ENCODE measurements at regions not wholly inside any gene's neighbourhood (a gene's known extent, or its start where the extent isn't known, plus 50 kb on each side); places are given as distances from the start of the nearest gene placed in this dataset.

- H2AFZ ChIP-seq = no peak overlapping the region
- no peak overlapping the region for H3K9ac ChIP-seq
- H3K27me3 ChIP-seq (replicated peaks; ENCODE audit: insufficient read depth) = no peaks in the 10 kb centered on the region
- no peaks in the 10 kb centered on the region for H3K9me3 ChIP-seq (ENCODE audit: low read depth)
- WGBS, 2 experiments (ENCODE audit: low coverage in 1 of 2, low lambda C conversion rate in 2 of 2, missing lambda C conversion rate in 2 of 2) = 36 to 45% methylated on average over 12 of the region's 12 CpGs
- no peaks in the 10 kb centered on the region for H3K79me2 ChIP-seq (ENCODE audit: insufficient read depth)
- no peak overlapping the region for H3K4me3 ChIP-seq
- no peaks in the 10 kb centered on the region for H4K20me1 ChIP-seq (ENCODE audit: insufficient read depth)
- H3K4me2 ChIP-seq (ENCODE audit: unreplicated experiment) = no peak overlapping the region
- in situ Hi-C loops (cut with MboI) = no loop called here
- H3K9me2 ChIP-seq (ENCODE audit: insufficient read depth) = no peaks in the 10 kb centered on the region
- H3K36me3 ChIP-seq (ENCODE audit: low read depth) = no peaks in the 10 kb centered on the region
- no peaks in the 10 kb centered on the region for H3K4me1 ChIP-seq (ENCODE audit: insufficient read depth)
- no peak for TF ChIP-seq EZH2phosphoT487 (IDR thresholded peaks at IDR 0.05; ENCODE audit: insufficient read depth, low read depth)
- TF ChIP-seq EZH2 (IDR thresholded peaks at IDR 0.05; ENCODE audit: insufficient read depth, poor library complexity, severe bottlenecking) = no peak
- no peaks in the 10 kb centered on the region for H3F3A ChIP-seq (ENCODE audit: insufficient read depth)
- DNase-seq = no peak
- H3K27ac ChIP-seq = no peak overlapping the region
Measured at GRCh38 chr16:61385392-61386071, 650.7 kb downstream of the CDH8 start.

GRCh38 chr16:61382435-61382834 lies 653.8 kb downstream of the CDH8 start:
- no peaks in the 10 kb centered on the region for H3K9me2 ChIP-seq (ENCODE audit: insufficient read depth)
- no peak overlapping the region for H3K9ac ChIP-seq
- no peak overlapping the region for H3K27ac ChIP-seq
- H3K4me1 ChIP-seq (ENCODE audit: insufficient read depth) = no peaks in the 10 kb centered on the region
- no peak overlapping the region for H3K4me2 ChIP-seq (ENCODE audit: unreplicated experiment)
- H3K9me3 ChIP-seq (ENCODE audit: low read depth) = no peaks in the 10 kb centered on the region
- no peak overlapping the region for H3K4me3 ChIP-seq
- in situ Hi-C loops (cut with MboI) = no loop called here
- DNase-seq = no peak
- H3K27me3 ChIP-seq (replicated peaks; ENCODE audit: insufficient read depth) = no peaks in the 10 kb centered on the region
- TF ChIP-seq EZH2phosphoT487 (IDR thresholded peaks at IDR 0.05; ENCODE audit: insufficient read depth, low read depth) = no peak
- TF ChIP-seq EZH2 (IDR thresholded peaks at IDR 0.05; ENCODE audit: insufficient read depth, poor library complexity, severe bottlenecking) = no peak
- H3K36me3 ChIP-seq (ENCODE audit: low read depth) = no peaks in the 10 kb centered on the region
- no peaks in the 10 kb centered on the region for H3K79me2 ChIP-seq (ENCODE audit: insufficient read depth)
- H4K20me1 ChIP-seq (ENCODE audit: insufficient read depth) = no peaks in the 10 kb centered on the region
- no peaks in the 10 kb centered on the region for H3F3A ChIP-seq (ENCODE audit: insufficient read depth)
- no peak overlapping the region for H2AFZ ChIP-seq

GRCh38 chr16:61379311-61379710 lies 656.9 kb downstream of the CDH8 start:
- TF ChIP-seq EZH2 (IDR thresholded peaks at IDR 0.05; ENCODE audit: insufficient read depth, poor library complexity, severe bottlenecking) = no peak
- no peak for TF ChIP-seq EZH2phosphoT487 (IDR thresholded peaks at IDR 0.05; ENCODE audit: insufficient read depth, low read depth)
- Histone ChIP-seq H3K9me3 (ENCODE audit: low read depth) (no peaks in the 10 kb centered on the region), H3K27me3 (replicated peaks; ENCODE audit: insufficient read depth) (no peaks in the 10 kb centered on the region), H3F3A (ENCODE audit: insufficient read depth) (no peaks in the 10 kb centered on the region), H2AFZ (no peak overlapping the region), H3K9ac (no peak overlapping the region), H3K36me3 (ENCODE audit: low read depth) (no peaks in the 10 kb centered on the region), H3K4me3 (no peak overlapping the region), H4K20me1 (ENCODE audit: insufficient read depth) (no peaks in the 10 kb centered on the region), H3K4me1 (ENCODE audit: insufficient read depth) (no peaks in the 10 kb centered on the region), H3K4me2 (ENCODE audit: unreplicated experiment) (no peak overlapping the region), H3K9me2 (ENCODE audit: insufficient read depth) (no peaks in the 10 kb centered on the region), H3K27ac (no peak overlapping the region), H3K79me2 (ENCODE audit: insufficient read depth) (no peaks in the 10 kb centered on the region)
- no peak for DNase-seq
- in situ Hi-C loops (cut with MboI) = no loop called here
- 26 to 39% methylated on average over 2 of the region's 2 CpGs for WGBS, 2 experiments (ENCODE audit: low coverage in 1 of 2, low lambda C conversion rate in 2 of 2, missing lambda C conversion rate in 2 of 2)

- no peaks in the 10 kb centered on the region for H3K36me3 ChIP-seq (ENCODE audit: low read depth)
- H3K4me3 ChIP-seq = no peak overlapping the region
- no peaks in the 10 kb centered on the region for H3F3A ChIP-seq (ENCODE audit: insufficient read depth)
- no peak overlapping the region for H3K4me2 ChIP-seq (ENCODE audit: unreplicated experiment)
- H3K27me3 ChIP-seq (replicated peaks; ENCODE audit: insufficient read depth) = no peaks in the 10 kb centered on the region
- H3K9ac ChIP-seq = no peak overlapping the region
- DNase-seq = no peak
- TF ChIP-seq EZH2phosphoT487 (IDR thresholded peaks at IDR 0.05; ENCODE audit: insufficient read depth, low read depth) = no peak
- TF ChIP-seq EZH2 (IDR thresholded peaks at IDR 0.05; ENCODE audit: insufficient read depth, poor library complexity, severe bottlenecking) = no peak
- H2AFZ ChIP-seq = no peak overlapping the region
- no peak overlapping the region for H3K27ac ChIP-seq
- no peaks in the 10 kb centered on the region for H4K20me1 ChIP-seq (ENCODE audit: insufficient read depth)
- H3K9me3 ChIP-seq (ENCODE audit: low read depth) = no peaks in the 10 kb centered on the region
- H3K4me1 ChIP-seq (ENCODE audit: insufficient read depth) = no peaks in the 10 kb centered on the region
- no peaks in the 10 kb centered on the region for H3K9me2 ChIP-seq (ENCODE audit: insufficient read depth)
- in situ Hi-C loops (cut with MboI) = no loop called here
- H3K79me2 ChIP-seq (ENCODE audit: insufficient read depth) = no peaks in the 10 kb centered on the region
Measured at GRCh38 chr16:61374071-61374470, 662.2 kb downstream of the CDH8 start.

GRCh38 chr16:61371881-61372280 lies 664.4 kb downstream of the CDH8 start:
- H3K27me3 ChIP-seq (replicated peaks; ENCODE audit: insufficient read depth) = no peaks in the 10 kb centered on the region
- no peaks in the 10 kb centered on the region for H3K4me1 ChIP-seq (ENCODE audit: insufficient read depth)
- H4K20me1 ChIP-seq (ENCODE audit: insufficient read depth) = no peaks in the 10 kb centered on the region
- H3K4me3 ChIP-seq = no peak overlapping the region
- no peak overlapping the region for H2AFZ ChIP-seq
- DNase-seq = no peak
- no peak overlapping the region for H3K9ac ChIP-seq
- in situ Hi-C loops (cut with MboI) = no loop called here
- H3K27ac ChIP-seq = no peak overlapping the region
- no peaks in the 10 kb centered on the region for H3K9me2 ChIP-seq (ENCODE audit: insufficient read depth)
- no peak overlapping the region for H3K4me2 ChIP-seq (ENCODE audit: unreplicated experiment)
- no peaks in the 10 kb centered on the region for H3K79me2 ChIP-seq (ENCODE audit: insufficient read depth)
- H3K9me3 ChIP-seq (ENCODE audit: low read depth) = no peaks in the 10 kb centered on the region
- no peaks in the 10 kb centered on the region for H3F3A ChIP-seq (ENCODE audit: insufficient read depth)
- TF ChIP-seq EZH2phosphoT487 (IDR thresholded peaks at IDR 0.05; ENCODE audit: insufficient read depth, low read depth) (no peak), EZH2 (IDR thresholded peaks at IDR 0.05; ENCODE audit: insufficient read depth, poor library complexity, severe bottlenecking) (no peak)
- no peaks in the 10 kb centered on the region for H3K36me3 ChIP-seq (ENCODE audit: low read depth)
